ENCODE measurements at regions not wholly inside any gene's neighbourhood (a gene's known extent, or its start where the extent isn't known, plus 50 kb on each side); places are given as distances from the start of the nearest gene placed in this dataset.
A peak's percentile ranks its signal among the peaks of the same experiment; 100 is the strongest.

DNA sequence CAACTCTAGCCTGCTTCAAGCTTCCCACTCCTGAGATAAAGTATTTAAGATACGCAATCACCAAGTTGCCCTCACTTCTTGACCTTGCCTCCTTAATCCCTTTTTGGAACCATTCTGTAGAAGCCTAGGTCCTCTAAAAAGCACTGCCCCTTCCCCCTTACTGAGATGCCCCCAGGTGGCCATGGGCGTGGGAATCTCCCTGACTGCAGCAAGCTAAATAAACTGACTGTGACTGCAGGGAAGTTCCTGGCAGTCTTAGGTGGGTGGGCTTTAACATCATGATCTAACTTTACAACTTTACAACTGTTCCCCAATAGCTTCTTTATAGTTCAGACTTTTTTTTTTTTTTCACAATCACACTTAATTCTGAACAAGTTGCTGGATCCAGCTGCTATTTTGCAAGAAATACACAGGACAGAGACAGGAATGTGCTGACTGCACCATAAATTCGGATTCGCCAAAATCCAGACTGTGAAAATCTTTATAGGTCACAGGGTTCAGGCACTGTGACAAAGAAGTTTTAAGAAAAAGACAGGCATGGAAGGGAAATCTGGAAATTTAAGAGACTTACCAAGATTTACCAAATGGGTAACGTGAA lies 344.2 kb upstream of the SULF2 start:
- no TSS peak for BruUV-seq (replicated peaks)
- in situ Hi-C loops (cut with HindIII; ENCODE audit: extremely low pct_ligation_motif_present, low pct_unique_long_range_greater_than_20kb): no loop called here
- FAIRE-seq (no peak), DNase-seq (ENCODE audit: low spot score) (no peak), ATAC-seq (no peak)
- CTCF ChIA-PET (ENCODE audit: low intra/inter-chr PET ratio, low total read pairs): no interaction called here
- no peak overlapping the region for H3K9ac ChIP-seq (ENCODE audit: insufficient read depth, low read depth, low read length)
- 41% methylated on average over 5 of the region's 5 CpGs for WGBS (ENCODE audit: low lambda C conversion rate)
- no peaks in the 10 kb centered on the region for H3K36me3 ChIP-seq (replicated peaks in 1 of 2; ENCODE audit: control insufficient read depth in 1 of 2, insufficient read depth in 2 of 2, low read length in 2 of 2)
- no peaks in the 10 kb centered on the region for H3K79me2 ChIP-seq (ENCODE audit: insufficient read depth, low read length)
- intact Hi-C loops (cut with micrococcal nuclease; ENCODE audit: unreplicated experiment): no loop called here
- H2AFZ ChIP-seq (ENCODE audit: low read length): no peak overlapping the region
- POLR2A ChIA-PET: no interaction called here
- H3K27me3 ChIP-seq (ENCODE audit: control insufficient read depth in 1 of 2, insufficient read depth in 2 of 2, low read length in 2 of 2): 0 out of 5 replicates have a peak, but pooled peaks cover 0 to 8% of the 10 kb centered on the region in 2 experiments
- H3K9me3 ChIP-seq (ENCODE audit: low read length): peaks cover 8% of the 10 kb centered on the region; the same call in 1 of the 2 replicates
- H4K20me1 ChIP-seq (ENCODE audit: insufficient read depth, low read length): no peaks in the 10 kb centered on the region
- H3K4me3 ChIP-seq (replicated peaks in 1 of 3; ENCODE audit: insufficient read depth in 1 of 3, low read depth in 2 of 3, low read length in 3 of 3): no peak overlapping the region
- H3K4me2 ChIP-seq (ENCODE audit: low read depth, low read length): no peak overlapping the region
- TF ChIP-seq, protein P1, sequence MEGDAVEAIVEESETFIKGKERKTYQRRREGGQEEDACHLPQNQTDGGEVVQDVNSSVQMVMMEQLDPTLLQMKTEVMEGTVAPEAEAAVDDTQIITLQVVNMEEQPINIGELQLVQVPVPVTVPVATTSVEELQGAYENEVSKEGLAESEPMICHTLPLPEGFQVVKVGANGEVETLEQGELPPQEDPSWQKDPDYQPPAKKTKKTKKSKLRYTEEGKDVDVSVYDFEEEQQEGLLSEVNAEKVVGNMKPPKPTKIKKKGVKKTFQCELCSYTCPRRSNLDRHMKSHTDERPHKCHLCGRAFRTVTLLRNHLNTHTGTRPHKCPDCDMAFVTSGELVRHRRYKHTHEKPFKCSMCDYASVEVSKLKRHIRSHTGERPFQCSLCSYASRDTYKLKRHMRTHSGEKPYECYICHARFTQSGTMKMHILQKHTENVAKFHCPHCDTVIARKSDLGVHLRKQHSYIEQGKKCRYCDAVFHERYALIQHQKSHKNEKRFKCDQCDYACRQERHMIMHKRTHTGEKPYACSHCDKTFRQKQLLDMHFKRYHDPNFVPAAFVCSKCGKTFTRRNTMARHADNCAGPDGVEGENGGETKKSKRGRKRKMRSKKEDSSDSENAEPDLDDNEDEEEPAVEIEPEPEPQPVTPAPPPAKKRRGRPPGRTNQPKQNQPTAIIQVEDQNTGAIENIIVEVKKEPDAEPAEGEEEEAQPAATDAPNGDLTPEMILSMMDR (CRISPR knock-in tag; IDR thresholded peaks at IDR 0.05): 0 out of 2 replicates have a peak, but pooled peaks have one; percentile 12
- TF ChIP-seq SIN3A (IDR thresholded peaks at IDR 0.05; ENCODE audit: borderline replicate concordance, low read depth, low read length) (no peak), MAFK (conservative IDR thresholded peaks at IDR 0.05 in 1 of 2, IDR thresholded peaks at IDR 0.05 in 1 of 2; ENCODE audit: low read length in 2 of 2) (peak; percentile 74 to 78), MAFF (IDR thresholded peaks at IDR 0.05; ENCODE audit: low read depth, low read length) (peak; percentile 58)
- no peak overlapping the region for H3K27ac ChIP-seq (ENCODE audit: extremely low read length, insufficient read depth, low read length)
- peaks cover 31% of the 10 kb centered on the region for H3K4me1 ChIP-seq (ENCODE audit: insufficient read depth, low read length)

DNA sequence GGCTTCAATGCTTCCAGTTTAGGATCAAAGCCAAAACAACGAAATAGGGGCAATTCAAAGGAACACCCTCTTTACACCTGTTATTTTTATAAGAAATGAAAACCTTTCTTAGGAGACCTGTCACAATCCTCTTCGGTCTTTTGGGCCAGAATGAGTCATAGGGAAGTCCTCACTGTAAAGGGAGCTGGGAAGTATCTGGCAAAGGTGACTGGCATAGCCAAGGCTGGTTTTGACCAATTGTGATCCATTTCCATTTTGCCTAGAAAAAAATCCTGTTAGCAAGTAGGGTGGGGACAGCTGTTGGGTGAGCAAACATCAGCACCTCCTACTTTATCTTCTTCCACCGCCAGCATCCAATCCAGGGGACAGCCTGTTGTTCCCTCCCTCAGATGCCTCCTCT lies 343.2 kb upstream of the SULF2 start:
- ChIA-PET POLR2A (no interaction called here), CTCF (ENCODE audit: low intra/inter-chr PET ratio, low total read pairs) (no interaction called here)
- H3K27ac ChIP-seq (ENCODE audit: extremely low read length, insufficient read depth, low read length): no peak overlapping the region
- no peak overlapping the region for H3K4me2 ChIP-seq (ENCODE audit: low read depth, low read length)
- H4K20me1 ChIP-seq (ENCODE audit: insufficient read depth, low read length): no peaks in the 10 kb centered on the region
- H3K79me2 ChIP-seq (ENCODE audit: insufficient read depth, low read length): no peaks in the 10 kb centered on the region
- no peak overlapping the region for H2AFZ ChIP-seq (ENCODE audit: low read length)
- no peak overlapping the region for H3K9ac ChIP-seq (ENCODE audit: insufficient read depth, low read depth, low read length)
- peaks cover 41% of the 10 kb centered on the region for H3K4me1 ChIP-seq (ENCODE audit: insufficient read depth, low read length)
- intact Hi-C loops (cut with micrococcal nuclease; ENCODE audit: unreplicated experiment): no loop called here
- FAIRE-seq: no peak
- no peaks in the 10 kb centered on the region for H3K36me3 ChIP-seq (replicated peaks in 1 of 2; ENCODE audit: control insufficient read depth in 1 of 2, insufficient read depth in 2 of 2, low read length in 2 of 2)
- WGBS (ENCODE audit: low lambda C conversion rate): 42% methylated on average over 3 of the region's 3 CpGs
- no peak for DNase-seq (ENCODE audit: low spot score)
- 0 out of 5 replicates have a peak, but pooled peaks cover 0 to 8% of the 10 kb centered on the region in 2 experiments for H3K27me3 ChIP-seq (ENCODE audit: control insufficient read depth in 1 of 2, insufficient read depth in 2 of 2, low read length in 2 of 2)
- no peak overlapping the region for H3K4me3 ChIP-seq (replicated peaks in 1 of 3; ENCODE audit: insufficient read depth in 1 of 3, low read depth in 2 of 3, low read length in 3 of 3)
- no TSS peak for BruUV-seq (replicated peaks)
- H3K9me3 ChIP-seq (ENCODE audit: low read length): peaks cover 8% of the 10 kb centered on the region; the same call in 1 of the 2 replicates
- in situ Hi-C loops (cut with HindIII; ENCODE audit: extremely low pct_ligation_motif_present, low pct_unique_long_range_greater_than_20kb): no loop called here
- ATAC-seq: no peak
- TF ChIP-seq PHF8 (CRISPR knock-in tag; IDR thresholded peaks at IDR 0.05): no peak
- TF ChIP-seq HOXA5 (CRISPR knock-in tag; IDR thresholded peaks at IDR 0.05): no peak
- TF ChIP-seq SMARCC2 (IDR thresholded peaks at IDR 0.05): no peak
- TF ChIP-seq ADNP (CRISPR knock-in tag; IDR thresholded peaks at IDR 0.05): no peak
- no peak for TF ChIP-seq DNMT3B (CRISPR knock-in tag; conservative IDR thresholded peaks at IDR 0.05)
- no peak for TF ChIP-seq ZFP37 (CRISPR knock-in tag; IDR thresholded peaks at IDR 0.05; ENCODE audit: borderline replicate concordance)
- no peak for TF ChIP-seq FOSL2 (CRISPR knock-in tag; IDR thresholded peaks at IDR 0.05)
- no peak for TF ChIP-seq ZSCAN20 (CRISPR knock-in tag; IDR thresholded peaks at IDR 0.05; ENCODE audit: borderline replicate concordance)
- no peak for TF ChIP-seq ZFP62 (CRISPR knock-in tag; IDR thresholded peaks at IDR 0.05)
- TF ChIP-seq RAD21 (CRISPR knock-in tag; IDR thresholded peaks at IDR 0.05): no peak
- no peak for TF ChIP-seq MAFG (CRISPR knock-in tag; IDR thresholded peaks at IDR 0.05)
- TF ChIP-seq ZNF607 (CRISPR knock-in tag; IDR thresholded peaks at IDR 0.05; ENCODE audit: borderline replicate concordance): no peak
